NCI-H146 (cell line): ENCODE measurements at regions not wholly inside any gene's neighbourhood (a gene's known extent, or its start where the extent isn't known, plus 50 kb on each side); places are given as distances from the start of the nearest gene placed in this dataset.

ENCODE experiments used
- DNase-seq: peaks from one replicate; lab custom pipeline; 2025; lab: John Stamatoyannopoulos, UW

- no peak for DNase-seq
Observed at GRCh38 chr11:111035746-111036145, 209.8 kb upstream of the POU2AF2 start.

- peak; percentile 15 for DNase-seq
Observed at GRCh38 chr11:111026241-111026640, 219.3 kb upstream of the POU2AF2 start.

GRCh38 chr11:111021131-111021530 is 224.4 kb upstream of the POU2AF2 start:
- DNase-seq = no peak

- DNase-seq = no peak
Observed at GRCh38 chr11:111019871-111020670, 225.5 kb upstream of the POU2AF2 start.

GRCh38 chr11:111019451-111019850 is 226.1 kb upstream of the POU2AF2 start:
- no peak for DNase-seq

- DNase-seq = no peak
Observed at GRCh38 chr11:111018566-111018965, 227.0 kb upstream of the POU2AF2 start.

GRCh38 chr11:111012491-111012890 is 233.0 kb upstream of the POU2AF2 start:
- no peak for DNase-seq

- DNase-seq = no peak
Observed at GRCh38 chr11:111011275-111011594, 234.3 kb upstream of the POU2AF2 start.

- no peak for DNase-seq
Observed at GRCh38 chr11:111010391-111011274, 234.9 kb upstream of the POU2AF2 start.

GRCh38 chr11:111006227-111006626 is 239.3 kb upstream of the POU2AF2 start:
- no peak for DNase-seq

- DNase-seq = no peak
Observed at GRCh38 chr11:111001986-111002611, 243.4 kb upstream of the POU2AF2 start.

- DNase-seq = no peak
Observed at GRCh38 chr11:111001081-111001430, 244.5 kb upstream of the POU2AF2 start.

GRCh38 chr11:111000400-111001080 is 245.0 kb upstream of the POU2AF2 start:
- no peak for DNase-seq

GRCh38 chr11:110992481-110992880 is 253.0 kb upstream of the POU2AF2 start:
- DNase-seq = no peak

GRCh38 chr11:110991661-110992355 is 253.7 kb upstream of the POU2AF2 start:
- DNase-seq = no peak

GRCh38 chr11:110990311-110990710 is 255.2 kb upstream of the POU2AF2 start:
- no peak for DNase-seq

GRCh38 chr11:110989428-110990133 is 255.9 kb upstream of the POU2AF2 start:
- no peak for DNase-seq

- DNase-seq = no peak
Observed at GRCh38 chr11:110988671-110989070, 256.9 kb upstream of the POU2AF2 start.

- no peak for DNase-seq
Observed at GRCh38 chr11:110986016-110986415, 259.5 kb upstream of the POU2AF2 start.

GRCh38 chr11:110985547-110985946 is 260.0 kb upstream of the POU2AF2 start:
- no peak for DNase-seq

- DNase-seq = no peak
Observed at GRCh38 chr11:110984693-110985092, 260.8 kb upstream of the POU2AF2 start.
